Body of pancreas (tissue), 4 donors: ENCODE measurements at regions not wholly inside any gene's neighbourhood (a gene's known extent, or its start where the extent isn't known, plus 50 kb on each side); places are given as distances from the start of the nearest gene placed in this dataset.

Experiments
- POLR2A ChIP-seq, 3 donors: fragments of 450-650 bp; IDR thresholded peaks; one replicate each; pipeline ENCODE4 v1.6.1; 2016; ENCODE audit warnings: antibody characterized with exemption in 3 of 3, mild to moderate bottlenecking in 2 of 3
- TF ChIP-seq, protein P1 (sequence below), 7 experiments: fragments of 450-650 bp in 4 of 7; fragments of 200-600 bp in 3 of 7; sonication (generic) in 3 of 7; IDR thresholded peaks; one replicate each; pipeline ENCODE4 v1.5.1; 2016 to 2019; ENCODE audit warnings: antibody characterized with exemption in 7 of 7

DNA sequence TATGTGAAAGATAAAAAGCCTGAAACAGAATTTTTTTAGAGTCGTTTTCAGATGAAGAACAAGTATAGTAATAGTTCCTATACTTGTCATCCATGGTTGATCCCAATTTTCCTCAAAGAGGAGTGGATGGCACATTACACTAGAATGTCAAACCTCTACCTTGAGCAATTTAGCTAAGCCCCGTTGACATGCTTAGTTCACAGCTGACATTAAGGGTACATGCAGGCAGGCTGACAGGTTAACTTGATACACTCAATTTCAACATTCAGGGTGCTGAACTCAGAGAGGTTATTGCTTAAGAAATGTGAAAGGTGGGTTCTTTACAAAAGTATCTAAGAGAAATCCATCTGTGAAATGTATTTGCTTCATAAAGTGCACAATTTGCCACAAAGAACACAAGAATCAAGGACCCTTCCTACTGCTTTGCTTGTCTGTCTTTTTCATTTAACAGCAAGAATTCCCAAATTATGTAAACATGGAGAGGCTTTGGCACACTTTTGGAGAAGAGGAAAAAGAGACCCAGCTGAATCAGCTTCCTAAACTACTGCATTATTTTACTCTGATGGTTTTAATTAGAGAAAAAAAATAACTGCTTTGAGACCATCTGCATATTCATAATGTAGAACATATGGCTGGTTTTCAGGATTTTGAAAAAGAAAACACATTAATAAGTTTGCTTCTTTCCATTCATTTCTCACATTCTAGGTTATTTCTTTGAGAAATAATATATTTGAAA is 122.5 kb upstream of the DDIT4L start:
- TF ChIP-seq, protein P1, sequence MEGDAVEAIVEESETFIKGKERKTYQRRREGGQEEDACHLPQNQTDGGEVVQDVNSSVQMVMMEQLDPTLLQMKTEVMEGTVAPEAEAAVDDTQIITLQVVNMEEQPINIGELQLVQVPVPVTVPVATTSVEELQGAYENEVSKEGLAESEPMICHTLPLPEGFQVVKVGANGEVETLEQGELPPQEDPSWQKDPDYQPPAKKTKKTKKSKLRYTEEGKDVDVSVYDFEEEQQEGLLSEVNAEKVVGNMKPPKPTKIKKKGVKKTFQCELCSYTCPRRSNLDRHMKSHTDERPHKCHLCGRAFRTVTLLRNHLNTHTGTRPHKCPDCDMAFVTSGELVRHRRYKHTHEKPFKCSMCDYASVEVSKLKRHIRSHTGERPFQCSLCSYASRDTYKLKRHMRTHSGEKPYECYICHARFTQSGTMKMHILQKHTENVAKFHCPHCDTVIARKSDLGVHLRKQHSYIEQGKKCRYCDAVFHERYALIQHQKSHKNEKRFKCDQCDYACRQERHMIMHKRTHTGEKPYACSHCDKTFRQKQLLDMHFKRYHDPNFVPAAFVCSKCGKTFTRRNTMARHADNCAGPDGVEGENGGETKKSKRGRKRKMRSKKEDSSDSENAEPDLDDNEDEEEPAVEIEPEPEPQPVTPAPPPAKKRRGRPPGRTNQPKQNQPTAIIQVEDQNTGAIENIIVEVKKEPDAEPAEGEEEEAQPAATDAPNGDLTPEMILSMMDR (IDR thresholded peaks at IDR 0.05), result no peak
- no peak for TF ChIP-seq POLR2A (IDR thresholded peaks at IDR 0.05)
